ENCODE measurements at regions not wholly inside any gene's neighbourhood (a gene's known extent, or its start where the extent isn't known, plus 50 kb on each side); places are given as distances from the start of the nearest gene placed in this dataset.

DNA sequence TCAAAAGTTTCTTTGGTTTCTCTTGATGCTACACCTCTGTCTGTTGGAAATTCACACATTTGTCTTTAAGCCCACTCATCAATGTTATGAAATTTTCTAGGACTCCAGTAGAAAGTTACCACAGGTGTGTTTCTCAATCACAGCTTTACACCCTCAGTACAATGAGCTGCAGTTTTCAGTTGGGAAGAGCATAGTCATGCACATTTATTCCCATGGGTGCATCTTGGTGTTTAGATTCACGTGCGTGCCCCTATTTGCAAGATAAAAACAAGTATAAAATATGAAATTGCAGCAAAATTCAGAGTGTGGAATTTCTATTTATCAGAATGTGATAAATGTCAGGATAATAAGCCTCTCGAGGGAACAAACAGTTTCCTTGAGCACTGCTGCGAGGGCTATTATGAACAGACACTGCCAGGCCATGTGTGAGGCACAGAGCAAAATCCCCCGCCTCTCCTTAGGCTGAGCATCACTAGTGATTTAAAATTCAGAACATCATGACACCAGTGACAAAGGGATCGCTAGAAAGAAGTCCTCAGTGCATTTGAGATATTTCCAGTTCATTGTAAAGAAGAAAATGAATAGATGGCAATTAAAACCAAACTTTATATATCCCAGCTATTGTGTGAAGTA lies 512.2 kb upstream of the TCF4 start:
- Histone ChIP-seq H3K4me1 (ENCODE audit: insufficient read depth, low read length) (no peaks in the 10 kb centered on the region), H3K79me2 (ENCODE audit: insufficient read depth, low read length) (no peaks in the 10 kb centered on the region), H3K4me3 (ENCODE audit: low read depth in 1 of 2, low read length in 2 of 2) (no peak overlapping the region), H2AFZ (ENCODE audit: low read depth, low read length) (no peak overlapping the region), H3K9me3 (ENCODE audit: insufficient read depth, low read length, severe bottlenecking) (peaks cover 7% of the 10 kb centered on the region), H3K4me2 (ENCODE audit: insufficient read depth, low read length) (no peak overlapping the region), H3K27me3 (ENCODE audit: insufficient read depth, low read length, poor library complexity) (no peaks in the 10 kb centered on the region), H3K27ac (ENCODE audit: low read length) (no peak overlapping the region), H4K20me1 (ENCODE audit: insufficient read depth, low read length) (no peaks in the 10 kb centered on the region), H3K9ac (ENCODE audit: low read depth, low read length) (no peak overlapping the region), H3K36me3 (ENCODE audit: insufficient read depth, low read length) (no peaks in the 10 kb centered on the region)
- DNase-seq = no peak
- TF ChIP-seq, protein P1, sequence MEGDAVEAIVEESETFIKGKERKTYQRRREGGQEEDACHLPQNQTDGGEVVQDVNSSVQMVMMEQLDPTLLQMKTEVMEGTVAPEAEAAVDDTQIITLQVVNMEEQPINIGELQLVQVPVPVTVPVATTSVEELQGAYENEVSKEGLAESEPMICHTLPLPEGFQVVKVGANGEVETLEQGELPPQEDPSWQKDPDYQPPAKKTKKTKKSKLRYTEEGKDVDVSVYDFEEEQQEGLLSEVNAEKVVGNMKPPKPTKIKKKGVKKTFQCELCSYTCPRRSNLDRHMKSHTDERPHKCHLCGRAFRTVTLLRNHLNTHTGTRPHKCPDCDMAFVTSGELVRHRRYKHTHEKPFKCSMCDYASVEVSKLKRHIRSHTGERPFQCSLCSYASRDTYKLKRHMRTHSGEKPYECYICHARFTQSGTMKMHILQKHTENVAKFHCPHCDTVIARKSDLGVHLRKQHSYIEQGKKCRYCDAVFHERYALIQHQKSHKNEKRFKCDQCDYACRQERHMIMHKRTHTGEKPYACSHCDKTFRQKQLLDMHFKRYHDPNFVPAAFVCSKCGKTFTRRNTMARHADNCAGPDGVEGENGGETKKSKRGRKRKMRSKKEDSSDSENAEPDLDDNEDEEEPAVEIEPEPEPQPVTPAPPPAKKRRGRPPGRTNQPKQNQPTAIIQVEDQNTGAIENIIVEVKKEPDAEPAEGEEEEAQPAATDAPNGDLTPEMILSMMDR (IDR thresholded peaks at IDR 0.05; ENCODE audit: borderline replicate concordance, extremely low read depth, low read length, poor library complexity, severe bottlenecking) = no peak
- no peak for TF ChIP-seq EZH2 (IDR thresholded peaks at IDR 0.05; ENCODE audit: borderline replicate concordance, low read depth, low read length, severe bottlenecking)
- no peak for ATAC-seq (ENCODE audit: insufficient read depth, low read depth)

DNA sequence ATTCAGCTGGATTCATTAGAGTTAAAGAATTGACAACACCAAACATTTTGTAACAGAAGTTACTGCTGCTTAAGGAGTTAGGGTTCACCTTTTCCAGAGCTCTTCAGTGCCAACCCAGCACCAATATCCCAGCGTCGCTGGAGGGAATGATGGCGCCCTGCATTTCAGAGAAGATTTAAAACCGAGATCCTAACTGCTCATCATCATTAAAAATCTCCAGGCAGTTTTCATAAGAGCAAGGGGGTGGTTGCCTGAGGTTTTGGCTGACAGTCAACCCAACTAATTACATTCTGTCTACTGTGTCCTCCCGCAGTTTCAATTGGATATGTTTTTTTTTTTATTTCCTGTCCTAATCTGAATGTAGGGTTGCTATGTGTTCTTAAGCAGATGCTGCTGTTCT lies 509.6 kb upstream of the TCF4 start:
- no peak overlapping the region for H3K4me2 ChIP-seq (ENCODE audit: insufficient read depth, low read length)
- H3K36me3 ChIP-seq (ENCODE audit: insufficient read depth, low read length) = no peaks in the 10 kb centered on the region
- H3K4me3 ChIP-seq (ENCODE audit: low read depth in 1 of 2, low read length in 2 of 2) = no peak overlapping the region
- no peak overlapping the region for H3K9ac ChIP-seq (ENCODE audit: low read depth, low read length)
- H3K4me1 ChIP-seq (ENCODE audit: insufficient read depth, low read length) = no peaks in the 10 kb centered on the region
- DNase-seq (no peak), ATAC-seq (ENCODE audit: insufficient read depth, low read depth) (no peak)
- H3K27ac ChIP-seq (ENCODE audit: low read length) = no peak overlapping the region
- H4K20me1 ChIP-seq (ENCODE audit: insufficient read depth, low read length) = no peaks in the 10 kb centered on the region
- no peaks in the 10 kb centered on the region for H3K79me2 ChIP-seq (ENCODE audit: insufficient read depth, low read length)
- H3K9me3 ChIP-seq (ENCODE audit: insufficient read depth, low read length, severe bottlenecking) = no peaks in the 10 kb centered on the region
- no peak overlapping the region for H2AFZ ChIP-seq (ENCODE audit: low read depth, low read length)
- no peaks in the 10 kb centered on the region for H3K27me3 ChIP-seq (ENCODE audit: insufficient read depth, low read length, poor library complexity)
- TF ChIP-seq, protein P1 (IDR thresholded peaks at IDR 0.05; ENCODE audit: borderline replicate concordance, extremely low read depth, low read length, poor library complexity, severe bottlenecking) = no peak
- TF ChIP-seq EZH2 (IDR thresholded peaks at IDR 0.05; ENCODE audit: borderline replicate concordance, low read depth, low read length, severe bottlenecking) = no peak

DNA sequence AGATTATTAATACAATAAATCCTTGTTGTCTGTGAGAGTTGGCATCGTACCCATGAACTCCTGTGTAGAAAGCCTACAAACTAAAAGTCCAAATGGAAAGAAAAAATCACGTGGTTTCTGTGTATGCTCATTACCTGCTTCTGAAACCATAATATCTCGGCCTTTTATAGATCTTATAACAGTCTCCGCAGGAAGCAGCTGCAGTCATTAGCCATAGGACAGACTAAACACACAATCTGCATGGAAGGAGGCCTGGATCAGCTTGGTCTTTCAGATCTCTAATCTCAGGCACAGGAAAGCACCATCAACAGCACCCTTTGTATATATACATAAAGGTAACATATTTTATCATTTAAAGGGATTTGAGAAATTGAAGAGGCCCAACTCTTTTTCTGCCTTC lies 508.9 kb upstream of the TCF4 start:
- Histone ChIP-seq H4K20me1 (ENCODE audit: insufficient read depth, low read length) (no peaks in the 10 kb centered on the region), H3K4me2 (ENCODE audit: insufficient read depth, low read length) (no peak overlapping the region), H3K9me3 (ENCODE audit: insufficient read depth, low read length, severe bottlenecking) (no peaks in the 10 kb centered on the region), H3K36me3 (ENCODE audit: insufficient read depth, low read length) (no peaks in the 10 kb centered on the region), H3K4me1 (ENCODE audit: insufficient read depth, low read length) (no peaks in the 10 kb centered on the region), H3K9ac (ENCODE audit: low read depth, low read length) (no peak overlapping the region), H2AFZ (ENCODE audit: low read depth, low read length) (no peak overlapping the region), H3K4me3 (ENCODE audit: low read depth in 1 of 2, low read length in 2 of 2) (no peak overlapping the region), H3K27me3 (ENCODE audit: insufficient read depth, low read length, poor library complexity) (no peaks in the 10 kb centered on the region), H3K27ac (ENCODE audit: low read length) (no peak overlapping the region), H3K79me2 (ENCODE audit: insufficient read depth, low read length) (no peaks in the 10 kb centered on the region)
- DNase-seq = no peak
- no peak for ATAC-seq (ENCODE audit: insufficient read depth, low read depth)
- TF ChIP-seq, protein P1 (IDR thresholded peaks at IDR 0.05; ENCODE audit: borderline replicate concordance, extremely low read depth, low read length, poor library complexity, severe bottlenecking) = no peak
- TF ChIP-seq EZH2 (IDR thresholded peaks at IDR 0.05; ENCODE audit: borderline replicate concordance, low read depth, low read length, severe bottlenecking) = no peak
